GDM1 (cell line): ENCODE measurements at regions not wholly inside any gene's neighbourhood (a gene's known extent, or its start where the extent isn't known, plus 50 kb on each side); places are given as distances from the start of the nearest gene placed in this dataset.

Experiments
- DNase-seq: peaks from one replicate; lab custom pipeline; 2025; lab: John Stamatoyannopoulos, UW

GRCh38 chr7:33661430-33662160 lies 243.7 kb upstream of the BMPER start:
- DNase-seq: no peak

DNA sequence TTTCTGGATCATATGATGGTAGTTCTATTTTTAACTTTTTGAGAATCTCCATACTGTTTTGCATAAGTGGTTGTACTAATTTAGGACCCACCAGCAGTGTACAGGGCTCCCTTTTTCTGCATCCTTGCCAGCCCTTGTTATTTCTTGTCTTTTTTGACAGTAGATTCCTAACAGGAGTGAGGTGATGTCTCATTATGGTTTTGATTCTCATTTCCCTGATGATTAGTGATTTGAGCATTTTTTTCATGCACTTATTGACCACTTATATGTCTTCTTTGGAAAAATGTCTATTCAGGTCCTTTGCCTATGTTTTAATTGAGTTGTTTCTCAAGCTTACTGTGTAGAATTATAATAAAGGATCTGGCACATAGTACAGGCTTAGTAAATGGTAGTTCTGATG lies 238.8 kb upstream of the BMPER start:
- no peak for DNase-seq

- DNase-seq: no peak
These were observed 238.1 kb upstream of the BMPER start for GRCh38 chr7:33667196-33667595.

- DNase-seq: no peak
These were observed 236.1 kb upstream of the BMPER start for GRCh38 chr7:33669251-33669670.

GRCh38 chr7:33671531-33672262 lies 233.6 kb upstream of the BMPER start:
- DNase-seq: no peak

DNA sequence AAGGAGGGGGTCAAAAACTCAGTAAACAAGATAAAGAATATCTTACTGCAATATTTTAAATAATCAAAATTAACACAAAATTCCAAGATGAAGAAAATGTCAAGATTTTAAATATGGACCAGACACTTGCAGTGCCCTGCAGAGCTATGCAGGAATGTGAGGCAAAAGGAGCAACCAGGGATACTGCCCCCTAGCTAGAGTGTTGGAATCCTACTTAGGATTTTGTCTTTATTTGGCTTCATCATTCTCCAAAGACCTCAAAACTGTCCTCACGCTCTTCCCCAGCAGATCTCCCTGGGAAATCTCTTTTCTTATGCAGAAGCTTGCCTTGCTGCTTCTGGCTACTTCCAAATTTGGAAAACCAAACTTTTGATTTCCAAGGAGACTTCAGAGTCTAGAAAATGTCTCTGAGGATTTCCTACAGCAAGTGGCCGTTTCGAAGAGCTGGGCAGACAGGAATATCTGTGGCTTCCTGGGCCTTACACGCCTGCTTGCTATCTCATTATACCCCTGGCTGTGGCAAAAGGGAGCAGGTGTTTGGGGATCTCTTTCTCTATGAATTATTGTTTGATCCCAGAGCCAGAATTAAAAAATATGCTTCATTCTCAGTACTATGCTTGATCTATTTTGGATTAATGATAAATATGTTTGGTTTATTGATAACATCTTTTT lies 232.2 kb upstream of the BMPER start:
- no peak for DNase-seq

GRCh38 chr7:33674804-33675411 lies 230.4 kb upstream of the BMPER start:
- no peak for DNase-seq

- DNase-seq: no peak
These were observed 227.8 kb upstream of the BMPER start for GRCh38 chr7:33677556-33677955.

GRCh38 chr7:33678569-33679335 lies 226.6 kb upstream of the BMPER start:
- DNase-seq: no peak

DNA sequence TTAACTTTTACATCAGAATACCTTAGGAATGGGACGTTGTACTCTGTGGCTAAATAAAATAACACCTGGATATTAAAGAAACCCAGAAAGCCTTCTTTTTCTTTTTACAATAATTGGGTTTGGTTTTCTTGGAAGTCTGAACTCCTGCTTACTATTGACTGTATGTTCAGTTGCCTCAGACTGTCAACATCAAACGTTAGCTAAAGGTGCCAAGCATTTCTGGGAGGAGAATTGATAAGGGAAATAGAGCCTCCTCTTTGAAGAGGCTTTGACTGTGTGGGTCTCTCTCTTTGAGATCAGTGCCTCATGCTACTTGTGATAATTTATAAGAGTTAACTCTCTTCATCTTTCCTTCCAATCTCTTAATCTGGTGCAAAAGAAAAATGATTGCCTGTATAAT lies 224.7 kb upstream of the BMPER start:
- no peak for DNase-seq

- DNase-seq: no peak
These were observed 219.8 kb upstream of the BMPER start for GRCh38 chr7:33685503-33685902.

- no peak for DNase-seq
These were observed 219.2 kb upstream of the BMPER start for GRCh38 chr7:33685981-33686683.

DNA sequence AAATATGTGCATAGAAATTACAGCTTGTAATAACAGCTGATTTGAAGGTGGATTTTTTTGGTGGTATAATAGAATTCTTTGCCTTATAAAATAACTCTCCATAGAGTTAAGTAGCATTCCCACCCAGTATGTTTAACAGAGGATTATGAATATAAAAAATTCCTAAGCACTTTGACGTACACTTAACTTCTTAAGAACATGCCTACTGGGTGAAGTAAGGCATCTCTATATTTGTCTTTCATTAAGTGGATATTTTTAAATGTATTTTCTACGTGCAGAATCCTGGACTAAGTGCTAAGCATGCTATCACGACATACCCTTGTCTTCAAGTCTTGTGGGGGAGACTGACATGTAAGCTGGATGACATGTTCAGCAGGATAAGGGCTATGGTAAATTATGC lies 217.7 kb upstream of the BMPER start:
- DNase-seq: no peak

DNA sequence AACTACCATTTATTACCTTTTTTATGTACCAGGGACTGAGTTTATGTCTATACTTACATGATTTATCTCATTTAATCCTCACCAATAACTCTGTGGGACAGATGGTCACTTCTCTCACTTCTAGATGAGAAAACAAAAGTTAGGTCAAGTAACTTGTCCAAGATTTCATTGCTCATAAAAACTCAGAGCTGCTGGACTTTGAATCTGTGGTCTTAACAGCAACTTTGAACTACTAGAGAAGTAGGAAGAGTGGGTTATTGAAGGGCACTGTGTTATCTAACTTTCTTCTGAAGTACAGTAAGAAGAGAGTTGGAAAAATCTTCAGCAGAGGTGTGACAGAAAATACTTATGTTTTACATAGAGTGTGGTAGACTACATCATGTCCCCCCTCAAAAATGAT lies 214.2 kb upstream of the BMPER start:
- DNase-seq: no peak

DNA sequence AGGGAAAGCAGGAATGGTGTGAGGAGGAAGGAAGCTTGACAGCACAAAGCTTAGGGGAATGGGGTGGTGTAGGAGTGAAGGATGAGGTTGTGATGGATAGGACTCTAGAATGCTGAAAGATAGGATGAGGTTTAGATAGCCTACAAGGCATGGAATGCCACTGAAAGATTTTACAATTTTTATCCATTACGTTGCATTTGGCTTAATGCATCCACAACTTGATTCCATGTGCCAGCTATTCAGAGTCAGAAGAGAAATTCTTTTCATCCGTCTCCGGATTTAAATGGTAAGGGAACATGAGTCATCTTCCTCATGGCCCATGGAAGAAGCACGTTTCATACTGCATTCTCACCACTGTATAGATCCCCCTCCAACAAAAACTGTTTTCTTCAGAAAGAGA lies 212.4 kb upstream of the BMPER start:
- no peak for DNase-seq

- DNase-seq: no peak
These were observed 211.3 kb upstream of the BMPER start for GRCh38 chr7:33694006-33694405.

DNA sequence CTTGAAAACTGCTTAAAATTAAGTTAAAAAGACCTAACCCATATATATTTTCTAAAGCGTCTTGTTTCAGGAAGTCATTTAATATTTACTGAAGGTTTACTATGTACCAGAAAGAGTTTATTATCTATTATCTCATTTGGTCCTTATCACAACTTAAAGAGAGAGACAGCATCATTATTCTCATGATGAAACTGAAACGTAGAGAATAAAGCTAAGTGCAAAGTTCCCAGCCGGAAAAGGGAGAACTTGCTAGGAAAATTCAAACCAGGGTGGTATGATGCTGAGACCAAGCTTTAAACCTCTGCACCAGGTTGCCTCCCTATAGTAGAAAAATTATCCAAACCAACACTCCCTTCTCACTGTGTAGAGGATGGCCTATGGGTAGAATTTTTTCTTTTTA lies 207.7 kb upstream of the BMPER start:
- DNase-seq: no peak

- no peak for DNase-seq
These were observed 207.3 kb upstream of the BMPER start for GRCh38 chr7:33698041-33698440.

DNA sequence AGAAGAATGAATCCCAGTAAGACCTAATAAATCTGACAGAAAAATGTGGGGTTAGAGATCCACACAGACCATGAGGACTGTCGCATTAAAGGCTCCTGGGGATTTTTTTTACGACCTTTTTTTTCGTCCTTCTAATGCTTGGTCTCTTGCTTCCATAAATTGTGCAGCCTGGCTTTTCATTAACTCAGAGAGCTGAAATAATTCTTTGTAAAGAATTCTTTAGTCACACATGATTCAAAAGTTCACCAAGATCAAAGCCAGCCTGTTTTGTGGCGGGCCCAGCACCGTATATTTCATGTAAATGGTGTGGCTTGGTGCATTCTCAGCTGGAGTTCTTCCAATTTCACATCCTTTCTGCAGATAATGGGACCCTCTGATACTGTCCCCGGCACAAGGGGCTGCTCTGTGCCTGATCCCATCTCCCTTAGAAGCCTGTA lies 206.6 kb upstream of the BMPER start:
- DNase-seq: no peak

- no peak for DNase-seq
These were observed 205.1 kb upstream of the BMPER start for GRCh38 chr7:33700001-33700899.
